HCT116 (cell line): ENCODE measurements at regions not wholly inside any gene's neighbourhood (a gene's known extent, or its start where the extent isn't known, plus 50 kb on each side); places are given as distances from the start of the nearest gene placed in this dataset.

Experiments
- ATAC-seq: fragments of 200-7000 bp; cut with Tn5 transposase; 2 replicates; pipeline ENCODE4 v1.9.1; 2020; ENCODE audit warnings: mild to moderate bottlenecking, moderate library complexity
- BruUV-seq: library from RNA; stranded (reverse); fragments of 400-500 nt; replicated peaks from 2 replicates; lab custom pipeline; 2021; lab: Mats Ljungman, UMichigan
- CTCF ChIA-PET: fragments of 300-600 bp; sonication (Branson Sonifier 250); formaldehyde crosslinking; loops from one replicate; lab custom pipeline; 2021; ENCODE audit warnings: antibody characterized with exemption; lab: Charles Lee
- POLR2A ChIA-PET: fragments of 300-600, 350-600 bp; sonication (Branson Sonifier 250); formaldehyde crosslinking; loops from one replicate; lab custom pipeline; 2021; ENCODE audit warnings: antibody characterized with exemption; lab: Charles Lee
- RAD21 ChIA-PET, 2 experiments: fragments of 300-600 bp; sonication (Branson Sonifier 250); formaldehyde crosslinking; loops; one replicate each; lab custom pipeline; 2023; ENCODE audit warnings: low total read pairs in 2 of 2; ENCODE audit not compliant: uncharacterized antibody in 2 of 2, unreplicated experiment in 2 of 2, low non-redundant PET in 1 of 2; lab: Charles Lee
- DNase-seq: peaks from one replicate; pipeline ENCODE4 v3.0.0-alpha.2; 2010; ENCODE audit warnings: low read depth, low spot score
- H2AFZ ChIP-seq: fragments of 200-600 bp; shearing (Covaris generic), sonication (generic); 2 replicates; pipeline ENCODE4 v1.6.1; 2017; ENCODE audit warnings: low read depth, mixed run types, mixed read lengths, antibody characterized with exemption, low read length; ENCODE audit not compliant: poor library complexity, severe bottlenecking
- H3K27ac ChIP-seq: 2 replicates; pipeline ENCODE4 v1.5.1; 2012; ENCODE audit warnings: low read depth, low read length
- H3K27me3 ChIP-seq: fragments of 200-600 bp; sonication (generic); 2 replicates; pipeline ENCODE4 v1.6.1; 2016; ENCODE audit warnings: mixed run types, low read length, mixed read lengths; ENCODE audit not compliant: insufficient read depth
- H3K36me3 ChIP-seq, 2 experiments: fragments of 200-500 bp in 1 of 2; fragments of 200-600 bp in 1 of 2; sonication (Bioruptor generic) in 1 of 2; sonication (generic) in 1 of 2; 2 replicates each; pipeline versions ENCODE4 v1.5.1 to v1.6.1; 2014 to 2016; ENCODE audit warnings: low read length in 2 of 2, inconsistent platforms in 1 of 2, mixed read lengths in 1 of 2, mixed run types in 1 of 2; ENCODE audit not compliant: insufficient read depth in 2 of 2, control insufficient read depth in 1 of 2
- H3K4me1 ChIP-seq, 2 experiments: fragments of 200-600 bp in 1 of 2; sonication (generic) in 1 of 2; 2 replicates each; pipeline versions ENCODE4 v1.5.1 to v1.6.1; 2012 to 2017; ENCODE audit warnings: low read length in 2 of 2, inconsistent platforms in 1 of 2, mild to moderate bottlenecking in 1 of 2, mixed read lengths in 1 of 2, mixed run types in 1 of 2, moderate library complexity in 1 of 2; ENCODE audit not compliant: insufficient read depth in 2 of 2, control insufficient read depth in 1 of 2
- H3K4me2 ChIP-seq: fragments of 200-600 bp; sonication (generic); 2 replicates; pipeline ENCODE4 v1.6.1; 2017; ENCODE audit warnings: mixed run types, low read length, mixed read lengths
- H3K4me3 ChIP-seq, 2 experiments: fragments of 200-600 bp in 1 of 2; sonication (generic) in 1 of 2; replicated peaks in 1 of 2; 2 replicates each; pipeline ENCODE4 v1.5.1; 2011 to 2016; ENCODE audit warnings: low read length in 2 of 2, control low read depth in 1 of 2, low read depth in 1 of 2, mild to moderate bottlenecking in 1 of 2, mixed read lengths in 1 of 2, mixed run types in 1 of 2
- H3K79me2 ChIP-seq: fragments of 200-600 bp; sonication (generic); 2 replicates; pipeline ENCODE4 v1.6.1; 2017; ENCODE audit warnings: mild to moderate bottlenecking, mixed run types, low read length, moderate library complexity, mixed read lengths; ENCODE audit not compliant: insufficient read depth
- H3K9ac ChIP-seq: fragments of 200-600 bp; sonication (generic); 2 replicates; pipeline ENCODE4 v1.6.1; 2016; ENCODE audit warnings: low read length, mixed read lengths
- H3K9me2 ChIP-seq: fragments of 200-600 bp; sonication (generic), shearing (Covaris generic); 2 replicates; pipeline ENCODE4 v1.6.1; 2017; ENCODE audit warnings: mixed run types, mild to moderate bottlenecking, moderate library complexity; ENCODE audit not compliant: insufficient read depth
- H3K9me3 ChIP-seq, 2 experiments: fragments of 200-500 bp in 1 of 2; fragments of 200-600 bp in 1 of 2; sonication (Bioruptor generic) in 1 of 2; sonication (generic) in 1 of 2; 2 replicates each; pipeline ENCODE4 v1.6.1; 2014 to 2017; ENCODE audit warnings: low read length in 2 of 2, mixed read lengths in 2 of 2, inconsistent platforms in 1 of 2, low read depth in 1 of 2, mild to moderate bottlenecking in 1 of 2, mixed run types in 1 of 2, moderate library complexity in 1 of 2; ENCODE audit not compliant: control insufficient read depth in 1 of 2, insufficient read depth in 1 of 2
- H4K20me1 ChIP-seq: fragments of 200-600 bp; sonication (generic), shearing (Covaris generic); 2 replicates; pipeline ENCODE4 v1.6.1; 2017; ENCODE audit warnings: mixed run types, mild to moderate bottlenecking, moderate library complexity; ENCODE audit not compliant: insufficient read depth
- CBX3 ChIP-seq: IDR thresholded peaks from 2 replicates; pipeline ENCODE4 v1.6.1; 2012; ENCODE audit warnings: low read depth
- EGR1 ChIP-seq: IDR thresholded peaks from 2 replicates; pipeline ENCODE4 v1.6.1; 2012; ENCODE audit warnings: low read depth
- ELF1 ChIP-seq: IDR thresholded peaks from 2 replicates; pipeline ENCODE4 v1.6.1; 2012; ENCODE audit warnings: low read depth, borderline replicate concordance
- EZH2 ChIP-seq: fragments of 200-600 bp; sonication (generic); IDR thresholded peaks from 2 replicates; pipeline ENCODE4 v1.6.1; 2017; ENCODE audit warnings: antibody characterized with exemption, mixed run types
- EZH2phosphoT487 ChIP-seq: fragments of 200-600 bp; IDR thresholded peaks from 2 replicates; pipeline ENCODE4 v1.6.1; 2018; ENCODE audit warnings: antibody characterized with exemption, borderline replicate concordance
- FOSL1 ChIP-seq: IDR thresholded peaks from 2 replicates; pipeline ENCODE4 v1.6.1; 2012; ENCODE audit warnings: low read depth
- JUND ChIP-seq: IDR thresholded peaks from 2 replicates; pipeline ENCODE4 v1.6.1; 2012
- MAX ChIP-seq: IDR thresholded peaks from 2 replicates; pipeline ENCODE4 v1.6.1; 2012
- POLR2A ChIP-seq: IDR thresholded peaks from 2 replicates; pipeline ENCODE4 v1.7.0; 2011; ENCODE audit warnings: borderline replicate concordance; ENCODE audit not compliant: insufficient read depth, insufficient read length; ENCODE audit errors: extremely low read depth
- POLR2AphosphoS5 ChIP-seq: IDR thresholded peaks from 2 replicates; pipeline ENCODE4 v1.6.1; 2011; ENCODE audit warnings: mild to moderate bottlenecking, low read depth, low read length, moderate library complexity
- REST ChIP-seq: IDR thresholded peaks from 2 replicates; pipeline ENCODE4 v1.6.1; 2012; ENCODE audit warnings: low read depth
- SIN3A ChIP-seq: IDR thresholded peaks from 2 replicates; pipeline ENCODE4 v1.6.1; 2012; ENCODE audit warnings: low read depth
- SP1 ChIP-seq: IDR thresholded peaks from 2 replicates; pipeline ENCODE4 v1.6.1; 2012; ENCODE audit warnings: low read depth
- SRF ChIP-seq: IDR thresholded peaks from 2 replicates; pipeline ENCODE4 v1.6.1; 2012; ENCODE audit warnings: low read depth
- TCF7L2 ChIP-seq: IDR thresholded peaks from 2 replicates; pipeline ENCODE4 v1.7.0; 2011; ENCODE audit warnings: borderline replicate concordance, inconsistent platforms; ENCODE audit not compliant: insufficient read depth, insufficient read length; ENCODE audit errors: extremely low read depth
- YY1 ChIP-seq: IDR thresholded peaks from 2 replicates; pipeline ENCODE4 v1.6.1; 2011; ENCODE audit warnings: low read length, low read depth, moderate library complexity, mild to moderate bottlenecking; ENCODE audit not compliant: insufficient replicate concordance; ENCODE audit errors: extremely low read depth
- ZBTB33 ChIP-seq: IDR thresholded peaks from 2 replicates; pipeline ENCODE4 v1.6.1; 2011; ENCODE audit warnings: mild to moderate bottlenecking, low read length, moderate library complexity; ENCODE audit not compliant: insufficient replicate concordance; ENCODE audit errors: extremely low read depth
- ZNF274 ChIP-seq: fragments of 200-500 bp; sonication (Bioruptor generic); IDR thresholded peaks from 2 replicates; pipeline ENCODE4 v1.6.1; 2014; ENCODE audit warnings: mild to moderate bottlenecking, low read depth, low read length, inconsistent platforms
- intact Hi-C: fragments of 100-400 bp; cut with micrococcal nuclease; formaldehyde crosslinking; loops from 2 replicates; pipeline ENCODE4 v1.10.0; 2022
- TF ChIP-seq, protein P1 (sequence below): IDR thresholded peaks from 2 replicates; pipeline ENCODE4 v1.6.1; 2012

DNA sequence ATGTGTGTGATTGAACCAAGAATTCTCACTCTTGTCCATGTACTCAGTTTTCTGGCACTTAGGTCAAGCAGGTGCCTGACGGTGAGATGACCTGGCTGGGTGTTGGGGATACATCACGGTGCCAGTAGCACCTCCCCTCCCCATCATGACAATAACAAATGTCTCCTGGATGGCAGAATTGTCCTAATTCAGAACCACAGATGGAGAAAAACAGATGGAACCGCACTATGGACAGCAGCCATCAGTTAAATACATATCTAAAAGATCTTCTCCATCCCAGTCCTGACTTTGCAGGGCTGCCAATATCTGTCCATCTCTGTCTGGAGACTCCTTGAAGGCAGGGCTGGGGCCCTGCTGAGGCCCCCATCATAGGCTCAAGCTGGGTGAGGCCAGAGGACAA, 126.9 kb downstream of the PTPRS start:
- ATAC-seq: no peak
- CTCF ChIA-PET: no interaction called here
- BruUV-seq: no TSS peak

More for the DNA sequence above, 126.9 kb downstream of the PTPRS start:
- Histone ChIP-seq H2AFZ (no peak overlapping the region), H3K4me1 (no peaks in the 10 kb centered on the region), H3K9ac (no peak overlapping the region), H3K4me2 (no peak overlapping the region), H3K36me3 (peaks cover 25 to 54% of the 10 kb centered on the region in 2 experiments; a peak in 3 of 4 replicates), H3K27ac (no peak overlapping the region), H3K4me3 (no peak overlapping the region), H3K9me2 (no peaks in the 10 kb centered on the region), H3K9me3 (no peaks in the 10 kb centered on the region), H3K27me3 (no peaks in the 10 kb centered on the region), H3K79me2 (no peaks in the 10 kb centered on the region), H4K20me1 (no peaks in the 10 kb centered on the region)
- ChIA-PET RAD21 (no interaction called here), POLR2A (no interaction called here)
- intact Hi-C loops: no loop called here
- DNase-seq: no peak
- TF ChIP-seq, protein P1, sequence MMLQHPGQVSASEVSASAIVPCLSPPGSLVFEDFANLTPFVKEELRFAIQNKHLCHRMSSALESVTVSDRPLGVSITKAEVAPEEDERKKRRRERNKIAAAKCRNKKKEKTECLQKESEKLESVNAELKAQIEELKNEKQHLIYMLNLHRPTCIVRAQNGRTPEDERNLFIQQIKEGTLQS: no peak
- TF ChIP-seq JUND (no peak), ZBTB33 (no peak), SRF (no peak), POLR2AphosphoS5 (no peak), FOSL1 (no peak), MAX (no peak), SP1 (no peak), EZH2phosphoT487 (no peak), SIN3A (no peak), ELF1 (no peak), ZNF274 (no peak), YY1 (no peak), EGR1 (no peak), CBX3 (no peak), POLR2A (no peak), EZH2 (no peak), REST (no peak), TCF7L2 (no peak)
